ENCODE measurements at regions not wholly inside any gene's neighbourhood (a gene's known extent, or its start where the extent isn't known, plus 50 kb on each side); places are given as distances from the start of the nearest gene placed in this dataset.

DNA sequence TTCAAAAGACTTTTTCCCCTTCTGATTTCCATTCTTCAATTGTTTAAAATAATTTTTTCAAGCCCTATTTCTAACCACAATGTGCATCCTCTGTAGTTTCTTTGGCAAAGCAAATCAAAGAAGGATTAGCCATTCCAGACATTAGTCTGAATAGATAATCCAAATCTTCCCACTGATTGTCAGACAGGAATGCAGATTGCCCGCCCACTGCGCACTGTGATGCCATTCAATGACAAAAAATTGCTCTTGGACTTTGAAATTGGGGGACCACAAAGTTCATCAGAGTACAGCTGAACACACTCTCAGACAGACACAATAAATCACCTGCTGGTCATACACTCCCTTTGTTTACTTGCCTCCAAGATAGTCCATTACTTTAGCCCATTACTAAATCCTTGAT is 216.5 kb upstream of the DKK2 start:
- DNase-seq (ENCODE audit: low spot score): no peak

DNA sequence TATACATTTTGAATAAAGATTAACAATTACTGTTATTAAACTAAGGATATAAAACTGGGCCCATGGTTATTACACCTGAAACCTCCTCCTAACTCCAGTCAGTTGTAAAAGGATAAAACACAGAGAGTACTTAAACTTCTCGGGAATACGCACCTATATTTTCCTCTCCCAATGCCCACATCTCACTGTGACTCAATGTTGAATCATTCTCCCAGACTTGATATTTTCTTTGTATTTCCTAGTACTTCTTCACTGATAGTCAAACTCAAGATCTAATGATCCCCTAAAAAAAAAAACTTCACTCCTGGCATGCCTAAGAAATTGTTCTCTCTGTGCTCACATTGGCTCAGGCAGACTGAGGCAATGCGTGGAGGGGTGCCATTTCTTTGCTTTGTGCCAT is 212.5 kb upstream of the DKK2 start:
- no peak for DNase-seq (ENCODE audit: low spot score)

DNA sequence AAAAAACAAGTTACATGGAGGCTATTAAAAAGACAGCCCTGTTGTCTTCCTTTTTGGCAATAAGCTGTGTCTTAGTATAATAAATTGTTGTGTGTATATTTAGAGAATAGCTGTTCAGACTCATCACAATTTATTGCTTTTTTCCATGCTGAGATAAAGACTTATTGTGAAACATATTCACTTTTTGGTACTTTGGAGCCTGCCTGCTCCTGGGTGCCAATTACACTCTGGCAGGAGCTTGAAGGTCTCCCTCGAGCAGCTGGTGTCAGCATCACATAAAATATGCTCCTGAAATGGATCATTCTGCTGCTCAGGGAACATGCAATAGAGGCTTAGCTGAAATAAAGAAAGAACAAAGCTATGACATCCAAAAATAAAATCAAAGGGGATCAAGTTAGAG is 211.6 kb upstream of the DKK2 start:
- DNase-seq (ENCODE audit: low spot score): no peak

DNA sequence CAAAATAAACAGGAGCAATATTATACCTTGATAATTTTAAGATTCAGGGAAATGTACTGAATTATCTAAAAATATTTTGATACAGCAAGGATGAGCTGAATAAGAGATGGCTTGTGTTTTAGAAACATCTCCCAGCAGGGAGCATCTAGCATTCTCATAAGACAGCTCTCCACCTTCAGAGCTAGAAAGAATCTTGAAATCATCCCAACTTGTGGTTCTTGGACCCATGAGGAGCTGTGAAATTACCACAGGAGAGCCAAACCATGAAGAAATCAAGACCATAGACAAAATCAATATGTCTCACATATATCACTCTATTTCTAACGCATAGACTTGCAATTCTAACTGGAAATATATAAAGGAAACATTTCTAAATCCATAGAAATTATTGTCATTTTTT is 210.6 kb upstream of the DKK2 start:
- no peak for DNase-seq (ENCODE audit: low spot score)

DNA sequence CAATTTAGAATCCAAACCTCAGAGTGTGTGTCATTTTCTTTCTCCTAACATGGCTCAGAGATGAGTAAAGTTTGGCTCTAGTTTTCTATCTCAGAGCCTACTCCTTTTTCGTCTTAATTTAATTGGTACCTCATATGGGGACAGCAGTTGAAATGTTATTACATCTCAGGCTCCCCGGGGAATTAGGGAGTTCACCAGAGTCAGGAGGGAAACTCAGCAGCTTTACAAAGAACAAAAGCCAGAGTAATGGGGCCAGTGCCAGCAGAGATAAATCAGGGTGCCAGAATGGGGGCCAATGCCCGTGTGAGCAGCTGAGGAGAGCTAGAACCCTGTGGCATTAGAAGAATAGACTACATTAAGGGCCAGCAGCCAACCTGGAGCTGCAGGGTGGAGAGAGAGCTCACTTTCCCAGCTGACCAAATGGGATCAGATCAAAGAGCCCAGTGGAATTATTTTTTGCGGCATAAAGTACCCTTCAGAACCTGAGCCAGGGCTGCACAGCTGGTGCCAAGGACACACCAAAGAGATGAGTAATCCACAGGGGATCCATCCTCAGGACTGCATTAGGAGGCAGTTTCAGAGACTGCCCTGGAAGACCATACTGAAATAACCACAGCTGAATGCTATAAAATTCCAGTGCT is 207.1 kb upstream of the DKK2 start:
- DNase-seq (ENCODE audit: low spot score): no peak

DNA sequence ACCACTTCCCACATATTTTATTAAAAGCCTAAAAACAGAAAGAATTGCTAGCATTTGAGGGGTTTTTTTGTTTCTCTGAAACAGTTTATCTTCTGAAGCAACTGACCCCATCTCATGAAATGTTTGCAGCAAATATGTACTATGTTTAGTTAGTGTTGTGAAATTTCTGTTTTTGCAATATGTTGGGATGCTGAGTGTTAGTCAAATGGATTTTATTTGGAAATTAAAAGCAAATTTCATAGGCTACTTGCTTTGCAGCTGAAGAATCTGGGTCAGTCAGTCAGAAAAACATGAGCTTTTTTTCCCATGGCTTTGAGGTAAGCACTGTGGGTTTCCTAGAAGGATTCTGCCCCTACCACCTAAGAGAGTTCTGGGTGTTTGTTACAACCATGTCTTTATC is 184.9 kb upstream of the DKK2 start:
- no peak for DNase-seq (ENCODE audit: low spot score)

DNA sequence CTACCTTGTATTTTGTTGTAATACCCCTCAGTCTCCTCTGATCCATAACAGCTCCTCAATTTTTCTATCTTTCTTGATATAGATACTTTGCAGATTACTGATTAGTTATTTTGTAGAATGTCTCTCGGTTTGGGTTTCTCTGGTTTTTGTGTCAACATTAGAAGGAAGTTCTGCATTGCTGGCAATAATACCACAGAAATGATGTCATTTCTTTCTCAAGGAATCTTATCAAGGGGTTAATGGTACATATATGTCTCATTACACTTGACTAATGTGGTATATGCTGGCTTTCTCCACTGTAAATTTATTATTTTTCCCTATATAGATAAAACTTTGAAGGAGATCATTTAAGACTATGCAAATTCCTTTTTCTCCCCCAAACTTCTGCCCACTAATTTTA is 183.6 kb upstream of the DKK2 start:
- no peak for DNase-seq (ENCODE audit: low spot score)

- no peak for DNase-seq (ENCODE audit: low spot score)
Measured at GRCh38 chr4:107216379-107216778, 180.3 kb upstream of the DKK2 start.

DNA sequence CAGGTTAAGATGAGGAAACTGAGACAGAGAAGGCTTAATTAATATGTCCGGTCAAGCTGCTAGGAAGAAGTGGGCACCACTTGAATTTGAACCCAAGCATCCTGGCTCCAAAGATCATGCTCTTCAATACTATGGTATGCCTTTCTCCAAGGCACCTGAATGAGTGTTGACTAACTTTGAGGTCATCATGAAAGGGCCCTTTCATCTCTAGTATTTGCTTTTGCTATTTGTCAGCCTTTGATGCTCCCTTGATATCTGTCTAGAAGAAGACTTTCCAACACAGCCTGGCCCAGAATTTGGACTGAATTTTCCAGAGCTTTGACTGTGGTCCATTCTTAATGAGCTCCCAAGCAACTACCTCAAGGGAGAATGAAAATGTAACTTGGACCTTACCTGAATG is 179.1 kb upstream of the DKK2 start:
- DNase-seq (ENCODE audit: low spot score): no peak

DNA sequence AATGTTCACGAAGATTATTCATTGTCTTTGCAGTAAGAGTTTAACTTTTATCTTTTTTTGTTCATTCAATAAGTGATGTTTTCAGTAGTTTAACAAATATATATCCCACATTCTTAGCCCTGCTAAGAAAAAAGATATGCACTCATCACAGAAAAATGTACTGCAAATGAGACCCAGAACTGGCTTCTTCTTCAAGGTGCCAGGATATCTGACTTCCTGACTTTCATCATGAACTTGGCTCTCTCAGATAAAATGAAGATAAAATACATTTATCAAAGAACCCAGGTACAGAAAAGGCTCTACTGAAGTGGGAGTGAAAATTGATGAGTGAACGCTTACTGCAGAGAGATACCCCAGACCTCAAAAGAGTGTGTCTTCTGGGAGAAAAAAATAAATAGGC is 177.8 kb upstream of the DKK2 start:
- DNase-seq (ENCODE audit: low spot score): no peak

DNA sequence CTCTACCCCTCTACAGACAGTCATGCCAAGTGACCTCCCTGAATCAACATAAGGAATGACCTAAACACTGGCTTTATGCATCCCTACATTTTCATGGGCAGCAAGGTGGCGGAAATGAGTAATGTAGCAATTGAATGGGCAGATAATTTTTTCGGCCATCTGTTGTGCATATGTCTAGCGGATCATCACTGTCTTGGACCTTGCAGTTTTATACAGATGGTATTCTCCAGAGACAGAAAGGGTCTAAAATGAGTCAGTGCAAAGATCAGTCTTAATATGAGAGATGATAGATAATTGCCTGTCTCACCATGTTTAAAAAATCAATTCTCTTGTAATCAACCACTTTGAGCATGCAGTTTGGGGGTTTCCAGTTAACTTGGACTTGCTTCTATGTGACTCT is 177.3 kb upstream of the DKK2 start:
- no peak for DNase-seq (ENCODE audit: low spot score)

- DNase-seq (ENCODE audit: low spot score): no peak
Measured at GRCh38 chr4:107212565-107212964, 176.5 kb upstream of the DKK2 start.

DNA sequence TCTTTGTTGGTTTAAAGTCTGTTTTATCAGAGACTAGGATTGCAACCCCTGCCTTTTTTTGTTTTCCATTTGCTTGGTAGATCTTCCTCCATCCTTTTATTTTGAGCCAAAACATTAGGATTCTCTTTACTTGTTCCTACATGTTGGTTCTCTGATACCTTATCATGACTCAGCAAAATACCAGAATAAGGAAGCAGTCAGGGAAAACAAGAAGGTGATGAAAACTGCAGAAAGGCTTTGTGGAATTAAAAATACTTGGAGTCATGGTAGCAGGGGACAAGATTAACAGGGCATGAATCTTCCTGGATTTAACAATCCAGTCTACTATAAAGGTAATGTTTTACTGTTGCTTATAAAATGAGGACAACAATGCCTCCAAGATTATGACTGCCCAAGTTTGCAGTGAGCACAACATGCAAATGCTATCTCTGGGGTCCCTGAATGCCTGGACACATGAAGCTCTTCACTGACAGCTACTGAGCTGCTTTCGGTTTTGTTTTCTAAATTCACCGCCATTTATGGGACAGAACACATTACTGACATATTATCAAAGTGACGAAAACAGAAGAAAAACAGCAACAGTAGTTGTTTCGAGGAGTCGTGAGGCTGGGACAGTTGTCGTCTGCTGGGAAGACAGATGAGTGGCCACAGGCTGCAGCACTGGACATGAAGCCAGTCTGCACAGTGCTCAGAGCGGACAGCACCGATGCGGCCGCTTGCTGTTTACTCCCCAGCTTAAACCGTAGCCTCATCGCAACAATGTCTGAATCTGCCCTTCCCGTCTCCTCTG is 174.5 kb upstream of the DKK2 start:
- DNase-seq (ENCODE audit: low spot score): peak; percentile 26

GRCh38 chr4:107203733-107204132 is 167.6 kb upstream of the DKK2 start:
- DNase-seq (ENCODE audit: low spot score): no peak

DNA sequence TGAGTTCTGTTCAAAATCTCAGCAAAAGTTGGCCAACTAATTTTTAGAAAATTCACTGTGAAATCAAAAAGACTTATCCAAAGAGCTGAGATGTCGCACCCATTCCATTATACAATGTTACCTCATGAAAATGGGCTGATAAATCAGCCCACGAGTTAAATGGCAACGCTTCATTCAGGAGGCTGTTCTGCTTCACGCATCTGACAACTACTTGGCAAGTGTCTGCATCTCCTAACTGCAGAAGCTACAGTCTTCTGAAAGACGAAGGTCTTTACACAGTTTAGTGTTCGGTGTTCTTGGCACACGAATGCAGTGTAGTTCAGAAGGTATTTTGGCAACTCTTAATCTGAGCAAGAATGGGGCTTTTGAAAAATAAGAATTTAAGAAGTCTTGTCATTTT is 166.6 kb upstream of the DKK2 start:
- DNase-seq (ENCODE audit: low spot score): no peak

- DNase-seq (ENCODE audit: low spot score): no peak
Measured at GRCh38 chr4:107197121-107197520, 161.0 kb upstream of the DKK2 start.

DNA sequence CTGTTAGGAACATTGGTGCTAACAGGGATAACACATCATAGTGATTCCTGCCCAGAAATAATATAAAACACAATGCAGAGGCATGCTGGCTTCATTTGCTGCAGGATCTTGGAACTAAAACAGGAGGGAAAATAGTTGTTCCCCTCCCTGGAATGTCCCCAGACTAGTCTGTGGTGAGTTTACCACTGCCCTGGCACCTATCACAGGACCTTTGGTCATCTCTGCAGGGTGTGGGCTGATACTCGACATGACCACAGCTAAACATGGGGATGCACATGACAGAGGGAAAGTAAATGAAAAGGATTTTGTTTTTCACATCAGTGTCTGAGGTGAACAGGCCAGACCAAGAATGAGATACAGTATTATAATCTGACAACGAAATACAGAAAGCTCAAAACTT is 160.2 kb upstream of the DKK2 start:
- DNase-seq (ENCODE audit: low spot score): no peak

DNA sequence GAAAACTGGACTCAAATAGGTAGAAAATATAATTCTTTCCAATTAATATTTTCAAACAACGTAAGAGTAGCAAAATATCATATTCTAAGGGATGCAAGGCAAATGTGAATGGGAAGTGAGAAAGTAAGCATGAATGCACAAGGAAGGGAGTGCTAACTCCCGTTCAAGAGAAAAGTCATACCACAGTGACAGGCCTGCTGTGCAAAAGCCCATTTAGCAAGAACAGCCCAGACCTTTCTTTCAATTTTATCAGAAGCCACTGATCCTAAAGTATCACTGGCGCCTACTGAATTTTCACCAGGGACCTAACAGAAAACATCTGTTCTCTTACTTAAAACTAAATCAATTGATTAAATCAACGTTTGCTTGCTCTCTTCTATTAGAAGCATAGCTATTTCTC is 157.9 kb upstream of the DKK2 start:
- DNase-seq (ENCODE audit: low spot score): no peak

- DNase-seq (ENCODE audit: low spot score): no peak
Measured at GRCh38 chr4:107192601-107193000, 156.5 kb upstream of the DKK2 start.

GRCh38 chr4:107187091-107187490 is 151.0 kb upstream of the DKK2 start:
- DNase-seq (ENCODE audit: low spot score): no peak

DNA sequence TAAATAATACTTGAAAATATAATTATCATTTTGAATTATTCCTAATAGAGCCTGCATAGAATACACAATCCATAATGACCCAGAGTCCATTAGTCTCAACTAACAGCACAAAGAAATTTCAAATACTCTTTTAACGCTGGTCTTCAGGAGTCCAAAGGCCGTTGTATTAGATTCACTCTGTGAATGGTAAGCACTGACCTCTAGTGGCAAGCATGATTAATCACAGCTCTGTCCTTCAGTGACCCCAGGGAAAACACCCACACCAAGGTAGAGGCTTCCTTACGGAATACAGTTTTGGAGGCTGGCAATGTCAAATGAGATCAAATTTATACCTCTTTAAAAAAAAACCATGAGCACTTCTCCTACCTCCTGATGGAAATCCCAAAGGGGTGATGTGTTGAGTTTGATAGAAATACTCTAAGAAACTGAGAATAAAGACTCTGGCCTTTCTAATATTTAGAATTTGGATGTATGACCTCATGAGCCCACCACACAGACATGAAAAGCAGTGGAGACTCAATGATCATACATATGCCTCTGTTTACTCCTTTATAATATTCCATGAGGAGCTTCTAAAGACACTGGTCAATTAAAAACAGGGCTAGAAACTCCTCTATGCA is 147.2 kb upstream of the DKK2 start:
- DNase-seq (ENCODE audit: low spot score): peak; percentile 72

DNA sequence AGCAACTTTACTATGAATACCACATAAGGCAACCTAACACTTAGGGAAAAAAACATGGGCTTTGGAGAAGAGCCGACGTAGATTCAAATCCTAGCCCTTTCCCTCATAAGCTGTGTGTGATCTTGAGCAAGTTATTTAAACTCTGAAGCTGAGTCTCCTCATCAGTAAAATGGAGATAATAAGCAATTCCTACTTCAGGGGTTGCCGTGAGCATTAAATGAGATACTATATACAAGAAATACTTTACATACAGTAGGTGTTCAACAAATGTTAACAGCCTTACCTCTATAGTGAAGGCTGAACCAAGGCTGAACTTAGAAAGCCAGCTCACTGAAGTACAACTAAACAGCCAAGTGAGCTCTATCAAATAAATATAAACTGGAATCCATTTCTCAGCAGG is 146.2 kb upstream of the DKK2 start:
- DNase-seq (ENCODE audit: low spot score): no peak

DNA sequence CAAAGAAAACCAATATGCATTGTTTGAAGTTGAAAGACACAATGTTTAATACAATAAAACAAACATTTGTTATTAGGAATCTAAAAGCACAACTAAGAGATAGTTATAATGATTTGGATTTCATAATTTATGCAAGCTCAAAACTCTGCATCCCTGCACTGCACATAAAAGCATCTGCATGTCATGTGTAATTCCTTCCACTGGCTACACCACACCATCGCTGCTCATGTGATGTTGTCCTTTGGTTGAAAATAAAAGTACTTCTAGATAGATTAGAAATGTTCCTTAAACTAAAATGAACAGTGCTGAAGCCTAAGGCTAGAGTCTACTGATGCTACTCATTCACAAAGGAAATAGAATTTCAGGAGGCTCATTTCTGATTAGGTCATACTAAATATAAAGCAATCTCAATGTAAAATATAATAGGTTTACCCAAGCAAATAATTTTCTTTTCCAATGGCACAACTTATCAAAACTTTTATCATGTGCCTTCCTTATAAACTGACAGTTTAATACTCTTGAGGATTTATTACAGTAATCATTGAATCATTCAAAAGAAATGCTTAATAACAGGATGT is 130.8 kb upstream of the DKK2 start:
- DNase-seq (ENCODE audit: low spot score): no peak

Measured in H4 (cell line).